CD14-positive monocyte (primary cell): ENCODE measurements at regions not wholly inside any gene's neighbourhood (a gene's known extent, or its start where the extent isn't known, plus 50 kb on each side); places are given as distances from the start of the nearest gene placed in this dataset.

Source experiments
- DNase-seq, 3 donors: peaks; one replicate each; pipeline ENCODE4 v3.0.0-alpha.2; 2011 to 2022
- H2AFZ ChIP-seq: 2 replicates; pipeline ENCODE4 v1.6.0; 2012; ENCODE audit warnings: mild to moderate bottlenecking, low read depth, low read length, inconsistent platforms; ENCODE audit not compliant: insufficient read depth, poor library complexity, severe bottlenecking
- H3K27ac ChIP-seq, 2 donors: 1 replicate in 1 of 2; 2 replicates in 1 of 2; pipeline ENCODE4 v1.5.1; 2012 to 2013; ENCODE audit warnings: low read length in 2 of 2, control low read depth in 1 of 2, inconsistent platforms in 1 of 2, low read depth in 1 of 2, mild to moderate bottlenecking in 1 of 2
- H3K27me3 ChIP-seq, 2 donors: one replicate each; pipeline versions ENCODE4 v1.6.0 to v1.6.1; 2011 to 2013; ENCODE audit warnings: low read length in 2 of 2; ENCODE audit not compliant: control insufficient read depth in 2 of 2, insufficient read depth in 2 of 2
- H3K36me3 ChIP-seq, 2 donors: replicated peaks in 1 of 2; 1 replicate in 1 of 2; 2 replicates in 1 of 2; pipeline versions ENCODE4 v1.5.1 to v1.6.1; 2012 to 2013; ENCODE audit warnings: low read length in 2 of 2, control low read depth in 1 of 2, inconsistent platforms in 1 of 2, mild to moderate bottlenecking in 1 of 2; ENCODE audit not compliant: insufficient read depth in 2 of 2, control insufficient read depth in 1 of 2
- H3K4me1 ChIP-seq, 2 donors: 1 replicate in 1 of 2; 2 replicates in 1 of 2; pipeline versions ENCODE4 v1.5.1 to v1.6.1; 2012 to 2013; ENCODE audit warnings: low read length in 2 of 2, control low read depth in 1 of 2, inconsistent platforms in 1 of 2, mild to moderate bottlenecking in 1 of 2, moderate library complexity in 1 of 2; ENCODE audit not compliant: insufficient read depth in 2 of 2, control insufficient read depth in 1 of 2
- H3K4me2 ChIP-seq: replicated peaks from 2 replicates; pipeline ENCODE3; 2012; ENCODE audit warnings: low read length, moderate library complexity, mild to moderate bottlenecking; ENCODE audit not compliant: poor library complexity, severe bottlenecking; ENCODE audit errors: extremely low read depth
- H3K4me3 ChIP-seq, 3 experiments: fragments of 200-600 bp in 1 of 3; sonication (generic) in 1 of 3; replicated peaks in 1 of 3; 1 replicate in 2 of 3; 2 replicates in 1 of 3; pipeline ENCODE4 v1.5.1; 2011 to 2013; ENCODE audit warnings: low read length in 3 of 3, mild to moderate bottlenecking in 3 of 3, control low read depth in 2 of 3, low read depth in 2 of 3, inconsistent platforms in 1 of 3, moderate library complexity in 1 of 3
- H3K79me2 ChIP-seq: 2 replicates; pipeline ENCODE4 v1.6.0; 2012; ENCODE audit warnings: mild to moderate bottlenecking, control low read depth, inconsistent platforms, low read length, moderate library complexity; ENCODE audit not compliant: insufficient read depth
- H3K9ac ChIP-seq: 2 replicates; pipeline ENCODE4 v1.6.0; 2017; ENCODE audit warnings: low read length, mild to moderate bottlenecking; ENCODE audit not compliant: insufficient read depth, poor library complexity, severe bottlenecking
- H3K9me3 ChIP-seq, 2 donors: replicated peaks in 1 of 2; 1 replicate in 1 of 2; 2 replicates in 1 of 2; pipeline versions ENCODE4 v1.5.1 to v1.6.1; 2012 to 2013; ENCODE audit warnings: low read length in 2 of 2, control low read depth in 1 of 2; ENCODE audit not compliant: control insufficient read depth in 1 of 2, insufficient read depth in 1 of 2
- H4K20me1 ChIP-seq: 2 replicates; pipeline ENCODE4 v1.6.0; 2012; ENCODE audit warnings: mild to moderate bottlenecking, low read length, control low read depth, moderate library complexity; ENCODE audit not compliant: insufficient read depth
- H3K27ac Mint-ChIP-seq, 7 donors: one replicate each; pipeline ENCODE4 v1.8.0; 2020; ENCODE audit warnings: mild to moderate bottlenecking in 7 of 7, mixed read lengths in 7 of 7, moderate library complexity in 6 of 7, inconsistent platforms in 2 of 7
- H3K27me3 Mint-ChIP-seq, 3 donors: one replicate each; pipeline ENCODE4 v1.8.0; 2021 to 2022; ENCODE audit warnings: low read depth in 3 of 3, mild to moderate bottlenecking in 3 of 3, mixed read lengths in 3 of 3, moderate library complexity in 3 of 3, inconsistent platforms in 1 of 3
- H3K36me3 Mint-ChIP-seq, 2 donors: one replicate each; pipeline ENCODE4 v1.8.0; 2020; ENCODE audit warnings: mixed read lengths in 2 of 2, inconsistent platforms in 1 of 2, mild to moderate bottlenecking in 1 of 2
- H3K4me1 Mint-ChIP-seq: one replicate; pipeline ENCODE4 v1.8.0; 2020; ENCODE audit warnings: mild to moderate bottlenecking, mixed read lengths
- H3K4me3 Mint-ChIP-seq, 2 donors: one replicate each; pipeline ENCODE4 v1.8.0; 2020; ENCODE audit warnings: mild to moderate bottlenecking in 2 of 2, mixed read lengths in 2 of 2, moderate library complexity in 1 of 2
- H3K9me3 Mint-ChIP-seq, 7 donors: one replicate each; pipeline ENCODE4 v1.8.0; 2020 to 2022; ENCODE audit warnings: mixed read lengths in 7 of 7, mild to moderate bottlenecking in 6 of 7, moderate library complexity in 6 of 7, inconsistent platforms in 2 of 7
- WGBS: methylation state at CpG from one replicate; pipeline ENCODE4 v1.1.5; 2013; ENCODE audit warnings: missing lambda C conversion rate; ENCODE audit not compliant: insufficient coverage; 5-methylcytosine and 5-hydroxymethylcytosine counted together
- intact Hi-C, 2 donors: fragments of 100-400 bp; cut with micrococcal nuclease; formaldehyde crosslinking; loops; one replicate each; pipeline versions ENCODE4 v1.15.0 to v1.15.1; 2023
- TF ChIP-seq, protein P1 (sequence below): fragments of 200-600 bp; IDR thresholded peaks from one replicate; pipeline ENCODE4 v1.8.0; 2022; ENCODE audit warnings: antibody characterized with exemption, mild to moderate bottlenecking

- no peak overlapping the region for H3K27ac ChIP-seq
- H3K27me3 ChIP-seq, result no peaks in the 10 kb centered on the region
- no peaks in the 10 kb centered on the region for H3K9me3 ChIP-seq
- H3K4me3 Mint-ChIP-seq, result no peak overlapping the region
- no peaks in the 10 kb centered on the region for H3K79me2 ChIP-seq
- TF ChIP-seq, protein P1, sequence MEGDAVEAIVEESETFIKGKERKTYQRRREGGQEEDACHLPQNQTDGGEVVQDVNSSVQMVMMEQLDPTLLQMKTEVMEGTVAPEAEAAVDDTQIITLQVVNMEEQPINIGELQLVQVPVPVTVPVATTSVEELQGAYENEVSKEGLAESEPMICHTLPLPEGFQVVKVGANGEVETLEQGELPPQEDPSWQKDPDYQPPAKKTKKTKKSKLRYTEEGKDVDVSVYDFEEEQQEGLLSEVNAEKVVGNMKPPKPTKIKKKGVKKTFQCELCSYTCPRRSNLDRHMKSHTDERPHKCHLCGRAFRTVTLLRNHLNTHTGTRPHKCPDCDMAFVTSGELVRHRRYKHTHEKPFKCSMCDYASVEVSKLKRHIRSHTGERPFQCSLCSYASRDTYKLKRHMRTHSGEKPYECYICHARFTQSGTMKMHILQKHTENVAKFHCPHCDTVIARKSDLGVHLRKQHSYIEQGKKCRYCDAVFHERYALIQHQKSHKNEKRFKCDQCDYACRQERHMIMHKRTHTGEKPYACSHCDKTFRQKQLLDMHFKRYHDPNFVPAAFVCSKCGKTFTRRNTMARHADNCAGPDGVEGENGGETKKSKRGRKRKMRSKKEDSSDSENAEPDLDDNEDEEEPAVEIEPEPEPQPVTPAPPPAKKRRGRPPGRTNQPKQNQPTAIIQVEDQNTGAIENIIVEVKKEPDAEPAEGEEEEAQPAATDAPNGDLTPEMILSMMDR, result no peak
- WGBS, result 88% methylated on average over 5 of the region's 6 CpGs
- DNase-seq, result no peak
- H2AFZ ChIP-seq, result no peak overlapping the region
- peaks cover 3% of the 10 kb centered on the region in 3 donors for H3K27me3 Mint-ChIP-seq
- H3K9me3 Mint-ChIP-seq, result peaks cover 0 to 5% (median 0%) of the 10 kb centered on the region in 7 donors
- no peak overlapping the region for H3K9ac ChIP-seq
- no peaks in the 10 kb centered on the region for H3K36me3 Mint-ChIP-seq
- intact Hi-C loops, result no loop called here
- peaks cover 3% of the 10 kb centered on the region for H3K4me1 Mint-ChIP-seq
- H4K20me1 ChIP-seq, result no peaks in the 10 kb centered on the region
- H3K4me3 ChIP-seq, result no peak overlapping the region
- H3K4me1 ChIP-seq, result no peaks in the 10 kb centered on the region
- no peak overlapping the region for H3K27ac Mint-ChIP-seq
- H3K36me3 ChIP-seq, result no peaks in the 10 kb centered on the region
- H3K4me2 ChIP-seq, result no peak overlapping the region
Measured at GRCh38 chr12:116366824-116367223, 89.3 kb upstream of the MED13L start.

- H3K4me1 Mint-ChIP-seq, result peaks cover 4% of the 10 kb centered on the region
- no peak overlapping the region for H3K4me2 ChIP-seq
Measured at GRCh38 chr12:116368196-116369194, 91.0 kb upstream of the MED13L start.

More at GRCh38 chr12:116368196-116369194, 91.0 kb upstream of the MED13L start:
- no peaks in the 10 kb centered on the region for H3K4me1 ChIP-seq
- Mint-ChIP-seq H3K4me3 (no peak overlapping the region), H3K9me3 (peaks cover 0 to 8% (median 0%) of the 10 kb centered on the region in 7 donors), H3K27me3 (peaks cover 1 to 3% (median 3%) of the 10 kb centered on the region in 3 donors), H3K27ac (peak overlapping the region in 3 of 7 donors; percentile 16 to 20 (median 18)), H3K36me3 (no peaks in the 10 kb centered on the region)
- TF ChIP-seq, protein P1, result no peak
- WGBS, result 83% methylated on average over 5 of the region's 16 CpGs
- no peaks in the 10 kb centered on the region for H3K9me3 ChIP-seq
- no peak overlapping the region for H3K27ac ChIP-seq
- no peaks in the 10 kb centered on the region for H3K36me3 ChIP-seq
- DNase-seq, result no peak
- H4K20me1 ChIP-seq, result no peaks in the 10 kb centered on the region
- no peak overlapping the region for H2AFZ ChIP-seq
- H3K79me2 ChIP-seq, result no peaks in the 10 kb centered on the region
- no peak overlapping the region for H3K4me3 ChIP-seq
- H3K9ac ChIP-seq, result no peak overlapping the region
- H3K27me3 ChIP-seq, result no peaks in the 10 kb centered on the region
- intact Hi-C loops, result no loop called here
